Stimulated activated CD4-positive, alpha-beta T cell treated with anti-CD3 and anti-CD28 coated beads, Interleukin-12 subunit alpha, Interleukin-12 subunit beta, amount 100 ng/mL, for 4 hours (primary cell): ENCODE measurements at regions not wholly inside any gene's neighbourhood (a gene's known extent, or its start where the extent isn't known, plus 50 kb on each side); places are given as distances from the start of the nearest gene placed in this dataset.
"Not testable (repeated sequence)": the region's sequence is repeated elsewhere in the genome, so short reads cannot be mapped to it uniquely, and the experiment has no call there.

Source experiments
- DNase-seq: peaks from one replicate; pipeline ENCODE4 v3.0.0-alpha.2; 2020

DNA sequence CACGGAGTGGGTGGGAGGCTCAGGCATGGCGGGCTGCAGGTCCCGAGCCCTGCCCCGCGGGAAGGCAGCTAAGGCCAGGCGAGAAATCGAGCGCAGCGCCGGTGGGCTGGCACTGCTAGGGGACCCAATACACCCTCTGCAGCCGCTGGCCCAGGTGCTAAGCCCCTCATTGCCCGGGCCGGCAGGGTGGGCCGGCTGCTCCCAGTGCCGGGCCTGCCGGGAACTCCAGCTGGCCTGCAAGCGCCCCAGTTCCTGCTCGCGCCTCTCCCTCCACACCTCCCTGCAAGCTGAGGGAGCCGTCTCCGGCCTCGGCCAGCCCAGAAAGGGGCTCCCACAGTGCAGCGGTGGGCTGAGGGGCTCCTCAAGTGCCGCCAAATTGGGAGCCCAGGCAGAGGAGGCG is 50.7 kb upstream of the GBE1 start:
- DNase-seq = not testable (repeated sequence)
